Liver (tissue), 7 donors: ENCODE measurements at regions not wholly inside any gene's neighbourhood (a gene's known extent, or its start where the extent isn't known, plus 50 kb on each side); places are given as distances from the start of the nearest gene placed in this dataset.

Experiments used
- DNase-seq: peaks from one replicate; pipeline ENCODE4 v3.0.0-alpha.2; 2017; ENCODE audit warnings: low spot score
- H3K27ac ChIP-seq, 2 donors: one replicate each; pipeline ENCODE4 v1.7.0; 2013; ENCODE audit warnings: inconsistent platforms in 2 of 2, low read length in 2 of 2, control low read depth in 1 of 2, low read depth in 1 of 2, mild to moderate bottlenecking in 1 of 2
- H3K27me3 ChIP-seq, 4 donors: one replicate each; pipeline versions ENCODE4 v1.6.1 to v1.7.0; 2013; ENCODE audit warnings: low read length in 3 of 4, inconsistent platforms in 1 of 4, mild to moderate bottlenecking in 1 of 4, moderate library complexity in 1 of 4; ENCODE audit not compliant: control insufficient read depth in 4 of 4, insufficient read depth in 4 of 4
- H3K36me3 ChIP-seq, 4 donors: one replicate each; pipeline versions ENCODE4 v1.6.1 to v1.7.0; 2013; ENCODE audit warnings: low read length in 3 of 4, mild to moderate bottlenecking in 3 of 4, low read depth in 1 of 4, moderate library complexity in 1 of 4; ENCODE audit not compliant: control insufficient read depth in 4 of 4, insufficient read depth in 3 of 4
- H3K4me1 ChIP-seq, 4 donors: one replicate each; pipeline versions ENCODE4 v1.6.1 to v1.7.0; 2013; ENCODE audit warnings: low read length in 3 of 4, mild to moderate bottlenecking in 3 of 4, moderate library complexity in 1 of 4; ENCODE audit not compliant: control insufficient read depth in 4 of 4, insufficient read depth in 4 of 4
- H3K4me3 ChIP-seq, 3 donors: one replicate each; pipeline versions ENCODE4 v1.6.1 to v1.7.0; 2013; ENCODE audit warnings: low read length in 3 of 3, control low read depth in 1 of 3, low read depth in 1 of 3, mild to moderate bottlenecking in 1 of 3
- H3K9ac ChIP-seq, 2 donors: one replicate each; pipeline ENCODE4 v1.7.0; 2013; ENCODE audit warnings: low read length in 2 of 2, mild to moderate bottlenecking in 2 of 2, moderate library complexity in 2 of 2, control low read depth in 1 of 2, low read depth in 1 of 2
- H3K9me3 ChIP-seq, 4 donors: one replicate each; pipeline versions ENCODE4 v1.6.1 to v1.7.0; 2013; ENCODE audit warnings: low read length in 3 of 4; ENCODE audit not compliant: control insufficient read depth in 4 of 4
- ATF3 ChIP-seq: IDR thresholded peaks from 2 replicates; pipeline ENCODE4 v1.6.1; 2016; ENCODE audit warnings: antibody characterized with exemption
- CTCF ChIP-seq: fragments of 150-350 bp; IDR thresholded peaks from 2 replicates; pipeline ENCODE4 v1.5.1; 2017; ENCODE audit warnings: improper control_type of control experiment, low read depth, low read length; ENCODE audit not compliant: missing input control
- EGR1 ChIP-seq, 2 donors: IDR thresholded peaks; 2 replicates each; pipeline ENCODE4 v1.6.1; 2016 to 2018; ENCODE audit warnings: antibody characterized with exemption in 2 of 2, low read depth in 2 of 2
- FOXA1 ChIP-seq: IDR thresholded peaks from 2 replicates; pipeline ENCODE4 v1.6.1; 2016; ENCODE audit warnings: antibody characterized with exemption
- GABPA ChIP-seq, 2 donors: IDR thresholded peaks in 1 of 2; conservative IDR thresholded peaks in 1 of 2; 2 replicates each; pipeline ENCODE4 v1.6.1; 2016; ENCODE audit warnings: antibody characterized with exemption in 2 of 2, mild to moderate bottlenecking in 1 of 2, moderate library complexity in 1 of 2
- HNF4G ChIP-seq: IDR thresholded peaks from 2 replicates; pipeline ENCODE4 v1.6.1; 2016; ENCODE audit warnings: antibody characterized with exemption
- JUND ChIP-seq, 2 donors: IDR thresholded peaks; 2 replicates each; pipeline ENCODE4 v1.6.1; 2016; ENCODE audit warnings: antibody characterized with exemption in 2 of 2
- MAX ChIP-seq: IDR thresholded peaks from 2 replicates; pipeline ENCODE4 v1.6.1; 2016; ENCODE audit warnings: antibody characterized with exemption
- RAD21 ChIP-seq, 2 donors: IDR thresholded peaks; 2 replicates each; pipeline ENCODE4 v1.6.1; 2016; ENCODE audit warnings: antibody characterized with exemption in 2 of 2, mild to moderate bottlenecking in 2 of 2
- REST ChIP-seq: IDR thresholded peaks from 2 replicates; pipeline ENCODE4 v1.6.1; 2016; ENCODE audit warnings: antibody characterized with exemption, mild to moderate bottlenecking
- RXRA ChIP-seq, 2 donors: IDR thresholded peaks; 2 replicates each; pipeline ENCODE4 v1.6.1; 2017 to 2018; ENCODE audit warnings: antibody characterized with exemption in 2 of 2, mild to moderate bottlenecking in 1 of 2
- SP1 ChIP-seq: IDR thresholded peaks from 2 replicates; pipeline ENCODE4 v1.6.1; 2018; ENCODE audit warnings: antibody characterized with exemption, mild to moderate bottlenecking
- TAF1 ChIP-seq: conservative IDR thresholded peaks from 2 replicates; pipeline ENCODE4 v1.6.1; 2016; ENCODE audit warnings: antibody characterized with exemption, mild to moderate bottlenecking
- YY1 ChIP-seq: IDR thresholded peaks from 2 replicates; pipeline ENCODE4 v1.6.1; 2016; ENCODE audit warnings: antibody characterized with exemption, mild to moderate bottlenecking
- ZBTB33 ChIP-seq: IDR thresholded peaks from 2 replicates; pipeline ENCODE4 v1.6.1; 2016; ENCODE audit warnings: antibody characterized with exemption
- donor health status: healthy.
- donor health status: healthy.
- donor health status: healthy.
- donor health status: healthy.

GRCh38 chr11:23257088-23257487, 396.8 kb upstream of the CCDC179 start (continued):
- TF ChIP-seq REST (no peak), GABPA (IDR thresholded peaks at IDR 0.05 in 1 of 2, conservative IDR thresholded peaks at IDR 0.05 in 1 of 2) (no peak), RAD21 (IDR thresholded peaks at IDR 0.05) (no peak), ATF3 (no peak), EGR1 (IDR thresholded peaks at IDR 0.05; ENCODE audit: low read depth in 2 of 2) (no peak), HNF4G (no peak), SP1 (no peak), TAF1 (no peak)

GRCh38 chr11:23257556-23257955, 397.3 kb upstream of the CCDC179 start:
- H3K9me3 ChIP-seq = no peaks in the 10 kb centered on the region
- no peaks in the 10 kb centered on the region for H3K27me3 ChIP-seq
- no peak overlapping the region for H3K9ac ChIP-seq
- H3K36me3 ChIP-seq = no peaks in the 10 kb centered on the region
- no peak for TF ChIP-seq MAX
- no peak for TF ChIP-seq CTCF
- no peak for TF ChIP-seq HNF4G
- no peak for TF ChIP-seq FOXA1
- TF ChIP-seq SP1 = no peak
- no peak for TF ChIP-seq RXRA (IDR thresholded peaks at IDR 0.05)
- no peak for TF ChIP-seq REST
- TF ChIP-seq YY1 = no peak
- no peak for TF ChIP-seq RAD21 (IDR thresholded peaks at IDR 0.05)
- no peak for TF ChIP-seq GABPA (IDR thresholded peaks at IDR 0.05 in 1 of 2, conservative IDR thresholded peaks at IDR 0.05 in 1 of 2)
- no peak for TF ChIP-seq EGR1 (IDR thresholded peaks at IDR 0.05; ENCODE audit: low read depth in 2 of 2)
- no peak for TF ChIP-seq ATF3
- TF ChIP-seq ZBTB33 = no peak
- TF ChIP-seq JUND (IDR thresholded peaks at IDR 0.05) = no peak
- no peaks in the 10 kb centered on the region for H3K4me1 ChIP-seq
- DNase-seq = no peak
- H3K27ac ChIP-seq = no peak overlapping the region
- no peak overlapping the region for H3K4me3 ChIP-seq
